BLaER1 treated with 17β-estradiol and CSF1 and Interleukin-3, amounts not matched to agents 10 nM and 100 nM (cell line): ENCODE measurements at regions not wholly inside any gene's neighbourhood (a gene's known extent, or its start where the extent isn't known, plus 50 kb on each side); places are given as distances from the start of the nearest gene placed in this dataset.

Source experiments
- H3K27ac ChIP-seq, 11 experiments: shearing (Covaris generic); formaldehyde crosslinking; 2 replicates each; pipeline ENCODE4 v1.8.1; 2022
- H3K27me3 ChIP-seq, 11 experiments: shearing (Covaris generic); formaldehyde crosslinking; 2 replicates each; pipeline ENCODE4 v1.8.1; 2022
- H3K36me3 ChIP-seq, 11 experiments: shearing (Covaris generic); formaldehyde crosslinking; 2 replicates each; pipeline ENCODE4 v1.8.1; 2022
- H3K4me1 ChIP-seq, 10 experiments: shearing (Covaris generic); formaldehyde crosslinking; 2 replicates each; pipeline ENCODE4 v1.8.1; 2022
- H3K4me2 ChIP-seq, 11 experiments: shearing (Covaris generic); formaldehyde crosslinking; 2 replicates each; pipeline ENCODE4 v1.8.1; 2022
- H3K4me3 ChIP-seq, 10 experiments: shearing (Covaris generic); formaldehyde crosslinking; 2 replicates each; pipeline ENCODE4 v1.8.1; 2022
- H3K9ac ChIP-seq, 11 experiments: shearing (Covaris generic); formaldehyde crosslinking; 2 replicates each; pipeline ENCODE4 v1.8.1; 2022
- H3K9me3 ChIP-seq, 11 experiments: shearing (Covaris generic); formaldehyde crosslinking; replicated peaks in 1 of 11; 2 replicates each; pipeline ENCODE4 v1.8.1; 2022
- H4K20me1 ChIP-seq, 11 experiments: shearing (Covaris generic); formaldehyde crosslinking; 2 replicates each; pipeline ENCODE4 v1.8.1; 2022
- Cebpa-rat ChIP-seq, 11 experiments: shearing (Covaris generic); IDR thresholded peaks; 2 replicates each; pipeline ENCODE4 v1.8.1; 2022

- Histone ChIP-seq H3K4me2 (no peak overlapping the region), H3K9ac (no peak overlapping the region), H3K27ac (no peak overlapping the region), H3K4me1 (peaks cover 0 to 8% (median 5%) of the 10 kb centered on the region in 10 experiments; a peak in 12 of 20 replicates), H4K20me1 (no peaks in the 10 kb centered on the region), H3K4me3 (no peak overlapping the region), H3K27me3 (no peaks in the 10 kb centered on the region), H3K36me3 (no peaks in the 10 kb centered on the region), H3K9me3 (peaks cover 0 to 5% (median 0%) of the 10 kb centered on the region in 11 experiments; a peak in 3 of 22 replicates)
- no peak for TF ChIP-seq Cebpa-rat (IDR thresholded peaks at IDR 0.05)
Measured at GRCh38 chr2:100222844-100223243, 80.5 kb upstream of the AFF3 start.

GRCh38 chr2:100218552-100218951, 76.2 kb upstream of the AFF3 start:
- no peak overlapping the region for H3K4me3 ChIP-seq
- H3K27me3 ChIP-seq: no peaks in the 10 kb centered on the region
- TF ChIP-seq Cebpa-rat (IDR thresholded peaks at IDR 0.05): no peak
- H3K27ac ChIP-seq: no peak overlapping the region
- no peak overlapping the region for H3K4me2 ChIP-seq
- peaks cover 0 to 30% (median 18%) of the 10 kb centered on the region in 10 experiments; a peak in 15 of 20 replicates for H3K4me1 ChIP-seq
- no peak overlapping the region for H3K9ac ChIP-seq
- no peaks in the 10 kb centered on the region for H3K36me3 ChIP-seq
- H4K20me1 ChIP-seq: no peaks in the 10 kb centered on the region
- H3K9me3 ChIP-seq: peaks cover 0 to 5% (median 0%) of the 10 kb centered on the region in 11 experiments; a peak in 1 of 22 replicates

GRCh38 chr2:100217323-100217722, 74.9 kb upstream of the AFF3 start:
- peaks cover 0 to 5% (median 0%) of the 10 kb centered on the region in 11 experiments; a peak in 1 of 22 replicates for H3K9me3 ChIP-seq
- no peaks in the 10 kb centered on the region for H4K20me1 ChIP-seq
- TF ChIP-seq Cebpa-rat (IDR thresholded peaks at IDR 0.05): no peak
- H3K4me3 ChIP-seq: no peak overlapping the region
- H3K27ac ChIP-seq: no peak overlapping the region
- H3K36me3 ChIP-seq: no peaks in the 10 kb centered on the region
- no peak overlapping the region for H3K4me2 ChIP-seq
- H3K4me1 ChIP-seq: peaks cover 0 to 42% (median 22%) of the 10 kb centered on the region in 10 experiments; a peak in 15 of 20 replicates
- H3K9ac ChIP-seq: no peak overlapping the region
- no peaks in the 10 kb centered on the region for H3K27me3 ChIP-seq

- no peaks in the 10 kb centered on the region for H3K27me3 ChIP-seq
- no peak overlapping the region for H3K4me3 ChIP-seq
- H3K4me1 ChIP-seq: peaks cover 0 to 55% (median 33%) of the 10 kb centered on the region in 10 experiments; a peak in 15 of 20 replicates
- TF ChIP-seq Cebpa-rat (IDR thresholded peaks at IDR 0.05): no peak
- no peaks in the 10 kb centered on the region for H3K9me3 ChIP-seq
- peak overlapping the region in 1 of 11 experiments; percentile 75; a peak in 3 of 22 replicates for H3K4me2 ChIP-seq
- H4K20me1 ChIP-seq: no peaks in the 10 kb centered on the region
- no peak overlapping the region for H3K9ac ChIP-seq
- H3K36me3 ChIP-seq: no peaks in the 10 kb centered on the region
- H3K27ac ChIP-seq: 0 out of 22 replicates have a peak overlapping the region, but pooled peaks of 1 of the 11 experiments have one; percentile 78
Measured at GRCh38 chr2:100216015-100216414, 73.6 kb upstream of the AFF3 start.

GRCh38 chr2:100215371-100215770, 73.0 kb upstream of the AFF3 start:
- H3K9me3 ChIP-seq: no peaks in the 10 kb centered on the region
- peak overlapping the region in 5 of 11 experiments; percentile 4 to 78 (median 74); a peak in 5 of 22 replicates for H3K4me2 ChIP-seq
- no peaks in the 10 kb centered on the region for H3K36me3 ChIP-seq
- peak overlapping the region in 6 of 11 experiments; percentile 51 to 79 (median 64); a peak in 9 of 22 replicates for H3K27ac ChIP-seq
- no peak for TF ChIP-seq Cebpa-rat (IDR thresholded peaks at IDR 0.05)
- no peaks in the 10 kb centered on the region for H4K20me1 ChIP-seq
- no peak overlapping the region for H3K4me3 ChIP-seq
- no peaks in the 10 kb centered on the region for H3K27me3 ChIP-seq
- peaks cover 0 to 59% (median 33%) of the 10 kb centered on the region in 10 experiments; a peak in 15 of 20 replicates for H3K4me1 ChIP-seq
- H3K9ac ChIP-seq: no peak overlapping the region

GRCh38 chr2:100214265-100214971, 72.0 kb upstream of the AFF3 start:
- peak overlapping the region in 10 of 11 experiments; percentile 19 to 81 (median 56); a peak in 17 of 22 replicates for H3K4me2 ChIP-seq
- no peaks in the 10 kb centered on the region for H4K20me1 ChIP-seq
- TF ChIP-seq Cebpa-rat (IDR thresholded peaks at IDR 0.05): peak in 6 of 11 experiments; percentile 31 to 89 (median 59); a peak in 6 of 22 replicates
- peaks cover 0 to 59% (median 33%) of the 10 kb centered on the region in 10 experiments; a peak in 15 of 20 replicates for H3K4me1 ChIP-seq
- peak overlapping the region in 5 of 11 experiments; percentile 6 to 57 (median 32); a peak in 6 of 22 replicates for H3K9ac ChIP-seq
- H3K36me3 ChIP-seq: no peaks in the 10 kb centered on the region
- peak overlapping the region in 9 of 11 experiments; percentile 11 to 79 (median 63); a peak in 15 of 22 replicates for H3K27ac ChIP-seq
- no peaks in the 10 kb centered on the region for H3K27me3 ChIP-seq
- no peaks in the 10 kb centered on the region for H3K9me3 ChIP-seq
- H3K4me3 ChIP-seq: no peak overlapping the region; a peak in 1 of 20 replicates

- Histone ChIP-seq H4K20me1 (no peaks in the 10 kb centered on the region), H3K27ac (peak overlapping the region in 10 of 11 experiments; percentile 11 to 79 (median 62); a peak in 15 of 22 replicates), H3K4me1 (peaks cover 0 to 59% (median 33%) of the 10 kb centered on the region in 10 experiments; a peak in 15 of 20 replicates), H3K36me3 (no peaks in the 10 kb centered on the region), H3K27me3 (no peaks in the 10 kb centered on the region), H3K9me3 (0 out of 22 replicates have a peak, but pooled peaks cover 0 to 3% (median 0%) of the 10 kb centered on the region in 11 experiments), H3K4me3 (no peak overlapping the region), H3K9ac (peak overlapping the region in 7 of 11 experiments; percentile 15 to 57 (median 32); a peak in 8 of 22 replicates), H3K4me2 (peak overlapping the region in 9 of 11 experiments; percentile 42 to 81 (median 58); a peak in 16 of 22 replicates)
- no peak for TF ChIP-seq Cebpa-rat (IDR thresholded peaks at IDR 0.05)
Measured at GRCh38 chr2:100213595-100213994, 71.2 kb upstream of the AFF3 start.

GRCh38 chr2:100212850-100213249, 70.5 kb upstream of the AFF3 start:
- Histone ChIP-seq H3K36me3 (no peaks in the 10 kb centered on the region), H3K4me1 (peaks cover 0 to 59% (median 33%) of the 10 kb centered on the region in 10 experiments; a peak in 15 of 20 replicates), H3K27me3 (no peaks in the 10 kb centered on the region), H3K9me3 (0 out of 22 replicates have a peak, but pooled peaks cover 0 to 3% (median 0%) of the 10 kb centered on the region in 11 experiments), H3K4me3 (no peak overlapping the region), H3K4me2 (peak overlapping the region in 4 of 11 experiments; percentile 10 to 78 (median 74); a peak in 5 of 22 replicates), H3K9ac (no peak overlapping the region), H3K27ac (peak overlapping the region in 5 of 11 experiments; percentile 28 to 79 (median 65); a peak in 5 of 22 replicates), H4K20me1 (no peaks in the 10 kb centered on the region)
- no peak for TF ChIP-seq Cebpa-rat (IDR thresholded peaks at IDR 0.05)

- H4K20me1 ChIP-seq: no peaks in the 10 kb centered on the region
- peak overlapping the region in 5 of 11 experiments; percentile 22 to 79 (median 43); a peak in 7 of 22 replicates for H3K27ac ChIP-seq
- peak overlapping the region in 8 of 11 experiments; percentile 5 to 78 (median 55); a peak in 14 of 22 replicates for H3K4me2 ChIP-seq
- no peaks in the 10 kb centered on the region for H3K27me3 ChIP-seq
- H3K36me3 ChIP-seq: no peaks in the 10 kb centered on the region
- H3K4me1 ChIP-seq: peaks cover 0 to 59% (median 35%) of the 10 kb centered on the region in 10 experiments; a peak in 16 of 20 replicates
- H3K4me3 ChIP-seq: no peak overlapping the region
- no peak overlapping the region for H3K9ac ChIP-seq
- H3K9me3 ChIP-seq: 0 out of 22 replicates have a peak, but pooled peaks cover 0 to 3% (median 0%) of the 10 kb centered on the region in 11 experiments
- TF ChIP-seq Cebpa-rat (IDR thresholded peaks at IDR 0.05): peak in 9 of 11 experiments; percentile 21 to 71 (median 54); a peak in 13 of 22 replicates
Measured at GRCh38 chr2:100211521-100211920, 69.1 kb upstream of the AFF3 start.
